ENCODE measurements at regions not wholly inside any gene's neighbourhood (a gene's known extent, or its start where the extent isn't known, plus 50 kb on each side); places are given as distances from the start of the nearest gene placed in this dataset.

- no peaks in the 10 kb centered on the region for H3K27me3 ChIP-seq (replicated peaks; ENCODE audit: control insufficient read depth, insufficient read depth, low read length)
- no peaks in the 10 kb centered on the region for H3K36me3 ChIP-seq (ENCODE audit: control insufficient read depth, insufficient read depth, low read length)
- DNase-seq (ENCODE audit: extremely low read depth, insufficient read length), result no peak
- TF ChIP-seq CTCF (IDR thresholded peaks at IDR 0.05; ENCODE audit: insufficient read depth, low read length, poor library complexity, severe bottlenecking), result no peak
- no peak overlapping the region for H3K4me3 ChIP-seq (replicated peaks; ENCODE audit: low read depth, low read length)
Observed at GRCh38 chr1:14375226-14375625, 223.3 kb upstream of the KAZN start.

GRCh38 chr1:14377386-14377785, 221.1 kb upstream of the KAZN start:
- TF ChIP-seq CTCF (IDR thresholded peaks at IDR 0.05; ENCODE audit: insufficient read depth, low read length, poor library complexity, severe bottlenecking), result no peak
- no peak overlapping the region for H3K4me3 ChIP-seq (replicated peaks; ENCODE audit: low read depth, low read length)

GRCh38 chr1:14380408-14380807, 218.1 kb upstream of the KAZN start:
- no peaks in the 10 kb centered on the region for H3K36me3 ChIP-seq (ENCODE audit: control insufficient read depth, insufficient read depth, low read length)
- DNase-seq (ENCODE audit: extremely low read depth, insufficient read length), result no peak
- no peak for TF ChIP-seq CTCF (IDR thresholded peaks at IDR 0.05; ENCODE audit: insufficient read depth, low read length, poor library complexity, severe bottlenecking)

More at GRCh38 chr1:14377386-14377785, 221.1 kb upstream of the KAZN start:
- no peak for DNase-seq (ENCODE audit: extremely low read depth, insufficient read length)
- H3K36me3 ChIP-seq (ENCODE audit: control insufficient read depth, insufficient read depth, low read length), result no peaks in the 10 kb centered on the region
- H3K27me3 ChIP-seq (replicated peaks; ENCODE audit: control insufficient read depth, insufficient read depth, low read length), result no peaks in the 10 kb centered on the region

GRCh38 chr1:14390816-14391215, 207.7 kb upstream of the KAZN start:
- TF ChIP-seq CTCF (IDR thresholded peaks at IDR 0.05; ENCODE audit: insufficient read depth, low read length, poor library complexity, severe bottlenecking), result no peak
- Histone ChIP-seq H3K27me3 (replicated peaks; ENCODE audit: control insufficient read depth, insufficient read depth, low read length) (no peaks in the 10 kb centered on the region; the same call in 1 of the 2 replicates), H3K36me3 (ENCODE audit: control insufficient read depth, insufficient read depth, low read length) (no peaks in the 10 kb centered on the region), H3K4me3 (replicated peaks; ENCODE audit: low read depth, low read length) (no peak overlapping the region)
- no peak for DNase-seq (ENCODE audit: extremely low read depth, insufficient read length)

More at GRCh38 chr1:14380408-14380807, 218.1 kb upstream of the KAZN start:
- H3K4me3 ChIP-seq (replicated peaks; ENCODE audit: low read depth, low read length), result no peak overlapping the region
- H3K27me3 ChIP-seq (replicated peaks; ENCODE audit: control insufficient read depth, insufficient read depth, low read length), result no peaks in the 10 kb centered on the region

GRCh38 chr1:14392161-14392858, 206.2 kb upstream of the KAZN start:
- Histone ChIP-seq H3K27me3 (replicated peaks; ENCODE audit: control insufficient read depth, insufficient read depth, low read length) (no peaks in the 10 kb centered on the region; the same call in 1 of the 2 replicates), H3K4me3 (replicated peaks; ENCODE audit: low read depth, low read length) (no peak overlapping the region), H3K36me3 (ENCODE audit: control insufficient read depth, insufficient read depth, low read length) (no peaks in the 10 kb centered on the region)
- DNase-seq (ENCODE audit: extremely low read depth, insufficient read length), result no peak
- no peak for TF ChIP-seq CTCF (IDR thresholded peaks at IDR 0.05; ENCODE audit: insufficient read depth, low read length, poor library complexity, severe bottlenecking)
